Upper lobe of left lung (tissue), 4 donors: ENCODE measurements at regions not wholly inside any gene's neighbourhood (a gene's known extent, or its start where the extent isn't known, plus 50 kb on each side); places are given as distances from the start of the nearest gene placed in this dataset.

ENCODE experiments used
- POLR2A ChIP-seq, 4 donors: fragments of 450-650 bp; IDR thresholded peaks; one replicate each; pipeline ENCODE4 v1.5.1; 2016 to 2017; ENCODE audit warnings: antibody characterized with exemption in 4 of 4, mild to moderate bottlenecking in 2 of 4
- TF ChIP-seq, protein P1 (sequence below), 6 experiments: fragments of 450-650 bp in 4 of 6; fragments of 200-600 bp in 2 of 6; sonication (generic) in 2 of 6; IDR thresholded peaks; one replicate each; pipeline ENCODE4 v1.5.1; 2016 to 2019; ENCODE audit warnings: antibody characterized with exemption in 6 of 6

DNA sequence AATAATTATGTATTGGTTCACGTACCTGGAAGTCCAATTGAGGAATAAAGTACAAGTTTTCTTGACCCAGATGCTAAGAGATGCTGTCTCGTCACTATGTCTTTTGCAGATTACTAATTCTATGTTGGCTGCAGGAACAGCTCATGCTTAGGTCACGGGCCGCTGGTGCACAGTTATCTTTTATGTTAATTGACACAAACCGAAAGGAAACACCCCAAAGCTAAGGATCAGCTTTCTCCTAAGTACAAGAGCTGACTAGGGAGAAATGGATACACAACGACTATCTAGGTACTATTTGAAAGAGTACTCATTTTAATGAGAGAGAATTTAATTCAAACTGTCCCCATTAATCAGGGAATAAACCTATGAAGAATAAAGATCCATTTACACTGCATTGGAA is 217.7 kb upstream of the SLC35G4 start:
- no peak for TF ChIP-seq POLR2A (IDR thresholded peaks at IDR 0.05)
- TF ChIP-seq, protein P1, sequence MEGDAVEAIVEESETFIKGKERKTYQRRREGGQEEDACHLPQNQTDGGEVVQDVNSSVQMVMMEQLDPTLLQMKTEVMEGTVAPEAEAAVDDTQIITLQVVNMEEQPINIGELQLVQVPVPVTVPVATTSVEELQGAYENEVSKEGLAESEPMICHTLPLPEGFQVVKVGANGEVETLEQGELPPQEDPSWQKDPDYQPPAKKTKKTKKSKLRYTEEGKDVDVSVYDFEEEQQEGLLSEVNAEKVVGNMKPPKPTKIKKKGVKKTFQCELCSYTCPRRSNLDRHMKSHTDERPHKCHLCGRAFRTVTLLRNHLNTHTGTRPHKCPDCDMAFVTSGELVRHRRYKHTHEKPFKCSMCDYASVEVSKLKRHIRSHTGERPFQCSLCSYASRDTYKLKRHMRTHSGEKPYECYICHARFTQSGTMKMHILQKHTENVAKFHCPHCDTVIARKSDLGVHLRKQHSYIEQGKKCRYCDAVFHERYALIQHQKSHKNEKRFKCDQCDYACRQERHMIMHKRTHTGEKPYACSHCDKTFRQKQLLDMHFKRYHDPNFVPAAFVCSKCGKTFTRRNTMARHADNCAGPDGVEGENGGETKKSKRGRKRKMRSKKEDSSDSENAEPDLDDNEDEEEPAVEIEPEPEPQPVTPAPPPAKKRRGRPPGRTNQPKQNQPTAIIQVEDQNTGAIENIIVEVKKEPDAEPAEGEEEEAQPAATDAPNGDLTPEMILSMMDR (IDR thresholded peaks at IDR 0.05) = no peak
